ENCODE measurements at regions not wholly inside any gene's neighbourhood (a gene's known extent, or its start where the extent isn't known, plus 50 kb on each side); places are given as distances from the start of the nearest gene placed in this dataset.
A peak's percentile ranks its signal among the peaks of the same experiment; 100 is the strongest.

- DNase-seq = no peak
- no peaks in the 10 kb centered on the region for H3K9me3 ChIP-seq (replicated peaks)
- H3K27me3 ChIP-seq (ENCODE audit: low read depth) = no peaks in the 10 kb centered on the region
- H3K4me3 ChIP-seq = no peak overlapping the region
- H3K36me3 ChIP-seq = no peaks in the 10 kb centered on the region
- H3K4me1 ChIP-seq = peaks cover 40% of the 10 kb centered on the region
- intact Hi-C loops (cut with micrococcal nuclease) = no loop called here
- no peak overlapping the region for H3K27ac ChIP-seq (replicated peaks)
- no peak for TF ChIP-seq CTCF (IDR thresholded peaks at IDR 0.05; ENCODE audit: borderline replicate concordance)
Observed at GRCh38 chr12:105961821-105962671, 176.7 kb downstream of the NUAK1 start.

GRCh38 chr12:105967038-105967776 lies 171.5 kb downstream of the NUAK1 start:
- Histone ChIP-seq H3K27me3 (ENCODE audit: low read depth) (no peaks in the 10 kb centered on the region), H3K9me3 (replicated peaks) (no peaks in the 10 kb centered on the region), H3K4me1 (peaks cover 29% of the 10 kb centered on the region), H3K36me3 (no peaks in the 10 kb centered on the region), H3K4me3 (no peak overlapping the region), H3K27ac (replicated peaks) (peak overlapping the region; percentile 83)
- intact Hi-C loops (cut with micrococcal nuclease) = no loop called here
- TF ChIP-seq CTCF (IDR thresholded peaks at IDR 0.05; ENCODE audit: borderline replicate concordance) = no peak
- DNase-seq = no peak

- no peaks in the 10 kb centered on the region for H3K27me3 ChIP-seq (ENCODE audit: low read depth)
- H3K36me3 ChIP-seq = no peaks in the 10 kb centered on the region
- no peak for DNase-seq
- no peaks in the 10 kb centered on the region for H3K9me3 ChIP-seq (replicated peaks)
- H3K27ac ChIP-seq (replicated peaks) = peak overlapping the region; percentile 83
- intact Hi-C loops (cut with micrococcal nuclease) = no loop called here
- no peak overlapping the region for H3K4me3 ChIP-seq
- TF ChIP-seq CTCF (IDR thresholded peaks at IDR 0.05; ENCODE audit: borderline replicate concordance) = no peak
- H3K4me1 ChIP-seq = peaks cover 29% of the 10 kb centered on the region
Observed at GRCh38 chr12:105968025-105968424, 170.7 kb downstream of the NUAK1 start.

- no peaks in the 10 kb centered on the region for H3K27me3 ChIP-seq (ENCODE audit: low read depth)
- peaks cover 28% of the 10 kb centered on the region for H3K4me1 ChIP-seq
- no peak overlapping the region for H3K27ac ChIP-seq (replicated peaks)
- no peaks in the 10 kb centered on the region for H3K9me3 ChIP-seq (replicated peaks)
- H3K4me3 ChIP-seq = no peak overlapping the region
- H3K36me3 ChIP-seq = no peaks in the 10 kb centered on the region
- DNase-seq = no peak
- intact Hi-C loops (cut with micrococcal nuclease) = no loop called here
- no peak for TF ChIP-seq CTCF (IDR thresholded peaks at IDR 0.05; ENCODE audit: borderline replicate concordance)
Observed at GRCh38 chr12:105970885-105971284, 167.9 kb downstream of the NUAK1 start.

- no peak overlapping the region for H3K4me3 ChIP-seq
- no peak overlapping the region for H3K27ac ChIP-seq (replicated peaks)
- intact Hi-C loops (cut with micrococcal nuclease) = no loop called here
- no peak for DNase-seq
- H3K36me3 ChIP-seq = no peaks in the 10 kb centered on the region
- H3K4me1 ChIP-seq = peaks cover 2% of the 10 kb centered on the region
- no peaks in the 10 kb centered on the region for H3K9me3 ChIP-seq (replicated peaks)
- TF ChIP-seq CTCF (IDR thresholded peaks at IDR 0.05; ENCODE audit: borderline replicate concordance) = no peak
- H3K27me3 ChIP-seq (ENCODE audit: low read depth) = no peaks in the 10 kb centered on the region
Observed at GRCh38 chr12:105974738-105975137, 164.0 kb downstream of the NUAK1 start.
